Testis (tissue), 2 donors: ENCODE measurements at regions not wholly inside any gene's neighbourhood (a gene's known extent, or its start where the extent isn't known, plus 50 kb on each side); places are given as distances from the start of the nearest gene placed in this dataset.

Experiments used
- POLR2A ChIP-seq: fragments of 450-650 bp; IDR thresholded peaks from one replicate; pipeline ENCODE4 v1.6.1; 2017; ENCODE audit warnings: antibody characterized with exemption, mild to moderate bottlenecking, moderate library complexity
- TF ChIP-seq, protein P1 (sequence below), 3 experiments: fragments of 450-650 bp in 2 of 3; fragments of 200-600 bp in 1 of 3; sonication (generic) in 1 of 3; IDR thresholded peaks; one replicate each; pipeline ENCODE4 v1.5.1; 2016 to 2019; ENCODE audit warnings: antibody characterized with exemption in 3 of 3, mild to moderate bottlenecking in 2 of 3, moderate library complexity in 1 of 3

GRCh38 chr1:189708674-189709073 is 769.0 kb downstream of the BRINP3 start:
- TF ChIP-seq, protein P1, sequence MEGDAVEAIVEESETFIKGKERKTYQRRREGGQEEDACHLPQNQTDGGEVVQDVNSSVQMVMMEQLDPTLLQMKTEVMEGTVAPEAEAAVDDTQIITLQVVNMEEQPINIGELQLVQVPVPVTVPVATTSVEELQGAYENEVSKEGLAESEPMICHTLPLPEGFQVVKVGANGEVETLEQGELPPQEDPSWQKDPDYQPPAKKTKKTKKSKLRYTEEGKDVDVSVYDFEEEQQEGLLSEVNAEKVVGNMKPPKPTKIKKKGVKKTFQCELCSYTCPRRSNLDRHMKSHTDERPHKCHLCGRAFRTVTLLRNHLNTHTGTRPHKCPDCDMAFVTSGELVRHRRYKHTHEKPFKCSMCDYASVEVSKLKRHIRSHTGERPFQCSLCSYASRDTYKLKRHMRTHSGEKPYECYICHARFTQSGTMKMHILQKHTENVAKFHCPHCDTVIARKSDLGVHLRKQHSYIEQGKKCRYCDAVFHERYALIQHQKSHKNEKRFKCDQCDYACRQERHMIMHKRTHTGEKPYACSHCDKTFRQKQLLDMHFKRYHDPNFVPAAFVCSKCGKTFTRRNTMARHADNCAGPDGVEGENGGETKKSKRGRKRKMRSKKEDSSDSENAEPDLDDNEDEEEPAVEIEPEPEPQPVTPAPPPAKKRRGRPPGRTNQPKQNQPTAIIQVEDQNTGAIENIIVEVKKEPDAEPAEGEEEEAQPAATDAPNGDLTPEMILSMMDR (IDR thresholded peaks at IDR 0.05) = no peak
- TF ChIP-seq POLR2A = no peak
